ENCODE measurements at regions not wholly inside any gene's neighbourhood (a gene's known extent, or its start where the extent isn't known, plus 50 kb on each side); places are given as distances from the start of the nearest gene placed in this dataset.

- DNase-seq = no peak
- ATAC-seq (ENCODE audit: insufficient read depth, low FRiP score) = peak; percentile 29
- TF ChIP-seq CTCF (IDR thresholded peaks at IDR 0.05; ENCODE audit: control extremely low read depth, extremely low read depth) = no peak
- H3K9me3 ChIP-seq (ENCODE audit: control insufficient read depth in 4 of 4, insufficient read depth in 3 of 4, low read length in 3 of 4) = no peaks in the 10 kb centered on the region
- H3K9ac ChIP-seq (ENCODE audit: insufficient read depth in 1 of 2, low read length in 2 of 2) = no peak overlapping the region
- H3K4me3 ChIP-seq = no peak overlapping the region
- no peak overlapping the region for H3K27ac ChIP-seq (ENCODE audit: low read depth in 1 of 2, low read length in 1 of 2)
- H3K27me3 ChIP-seq (ENCODE audit: control insufficient read depth in 3 of 3, insufficient read depth in 3 of 3, low read length in 2 of 3) = no peaks in the 10 kb centered on the region
- 62 to 77% methylated on average over 30 of the region's 30 CpGs for whole genome bisulfite sequencing, 2 donors
- H3K36me3 ChIP-seq (ENCODE audit: control insufficient read depth in 4 of 4, insufficient read depth in 4 of 4, low read length in 4 of 4) = no peaks in the 10 kb centered on the region
- no peaks in the 10 kb centered on the region for H3K4me1 ChIP-seq (ENCODE audit: control insufficient read depth in 5 of 5, insufficient read depth in 5 of 5, low read length in 5 of 5)
Observed at GRCh38 chr4:1541449-1542225, 135.4 kb upstream of the NKX1-1 start.

GRCh38 chr4:1540601-1541375 lies 134.5 kb upstream of the NKX1-1 start:
- peak overlapping the region in 1 of 2 donors; percentile 2 for H3K27ac ChIP-seq (ENCODE audit: low read depth in 1 of 2, low read length in 1 of 2)
- ATAC-seq (ENCODE audit: insufficient read depth, low FRiP score) (no peak), DNase-seq (no peak)
- no peaks in the 10 kb centered on the region for H3K4me1 ChIP-seq (ENCODE audit: control insufficient read depth in 5 of 5, insufficient read depth in 5 of 5, low read length in 5 of 5)
- no peaks in the 10 kb centered on the region for H3K27me3 ChIP-seq (ENCODE audit: control insufficient read depth in 3 of 3, insufficient read depth in 3 of 3, low read length in 2 of 3)
- WGBS, 2 donors = 70 to 75% methylated on average over 32 to 33 of the region's 33 CpGs
- no peak for TF ChIP-seq CTCF (IDR thresholded peaks at IDR 0.05; ENCODE audit: control extremely low read depth, extremely low read depth)
- H3K4me3 ChIP-seq = no peak overlapping the region
- no peak overlapping the region for H3K9ac ChIP-seq (ENCODE audit: insufficient read depth in 1 of 2, low read length in 2 of 2)
- no peaks in the 10 kb centered on the region for H3K36me3 ChIP-seq (ENCODE audit: control insufficient read depth in 4 of 4, insufficient read depth in 4 of 4, low read length in 4 of 4)
- no peaks in the 10 kb centered on the region for H3K9me3 ChIP-seq (ENCODE audit: control insufficient read depth in 4 of 4, insufficient read depth in 3 of 4, low read length in 3 of 4)

GRCh38 chr4:1539859-1540600 lies 133.8 kb upstream of the NKX1-1 start:
- WGBS, 2 donors = 88 to 90% methylated on average over 45 of the region's 45 CpGs
- no peak for TF ChIP-seq CTCF (IDR thresholded peaks at IDR 0.05; ENCODE audit: control extremely low read depth, extremely low read depth)
- Histone ChIP-seq H3K4me1 (ENCODE audit: control insufficient read depth in 5 of 5, insufficient read depth in 5 of 5, low read length in 5 of 5) (no peaks in the 10 kb centered on the region), H3K9ac (ENCODE audit: insufficient read depth in 1 of 2, low read length in 2 of 2) (no peak overlapping the region), H3K4me3 (no peak overlapping the region), H3K36me3 (ENCODE audit: control insufficient read depth in 4 of 4, insufficient read depth in 4 of 4, low read length in 4 of 4) (no peaks in the 10 kb centered on the region), H3K9me3 (ENCODE audit: control insufficient read depth in 4 of 4, insufficient read depth in 3 of 4, low read length in 3 of 4) (no peaks in the 10 kb centered on the region), H3K27ac (ENCODE audit: low read depth in 1 of 2, low read length in 1 of 2) (no peak overlapping the region), H3K27me3 (ENCODE audit: control insufficient read depth in 3 of 3, insufficient read depth in 3 of 3, low read length in 2 of 3) (peaks cover 0 to 4% (median 3%) of the 10 kb centered on the region in 3 donors)
- ATAC-seq (ENCODE audit: insufficient read depth, low FRiP score) (no peak), DNase-seq (no peak)
